H9 (cell line): ENCODE measurements at regions not wholly inside any gene's neighbourhood (a gene's known extent, or its start where the extent isn't known, plus 50 kb on each side); places are given as distances from the start of the nearest gene placed in this dataset.

Source experiments
- DNase-seq: peaks from one replicate; pipeline ENCODE4 v3.0.0-alpha.2; 2017
- H2AFZ ChIP-seq: one replicate; pipeline ENCODE4 v1.6.1; 2013; ENCODE audit warnings: mild to moderate bottlenecking, low read length, control low read depth, moderate library complexity
- H2AK5ac ChIP-seq: 2 replicates; pipeline ENCODE4 v1.6.1; 2013; ENCODE audit warnings: low read length, control low read depth, mixed read lengths; ENCODE audit not compliant: insufficient read length
- H2BK120ac ChIP-seq: one replicate; pipeline ENCODE4 v1.6.1; 2013; ENCODE audit warnings: low read depth, mild to moderate bottlenecking, low read length, control low read depth, inconsistent platforms; ENCODE audit not compliant: poor library complexity, severe bottlenecking
- H2BK12ac ChIP-seq: 2 replicates; pipeline ENCODE4 v1.6.1; 2013; ENCODE audit warnings: low read length, control low read depth, mixed read lengths, low read depth; ENCODE audit not compliant: insufficient read length
- H2BK15ac ChIP-seq: 2 replicates; pipeline ENCODE4 v1.6.1; 2013; ENCODE audit warnings: low read depth, low read length, control low read depth
- H2BK20ac ChIP-seq: one replicate; pipeline ENCODE4 v1.6.1; 2013; ENCODE audit warnings: low read depth, mild to moderate bottlenecking, low read length, control low read depth, inconsistent platforms; ENCODE audit not compliant: poor library complexity, severe bottlenecking
- H2BK5ac ChIP-seq: 2 replicates; pipeline ENCODE4 v1.6.1; 2013; ENCODE audit warnings: low read length, control low read depth, mixed read lengths; ENCODE audit not compliant: insufficient read length
- H3K14ac ChIP-seq: 2 replicates; pipeline ENCODE4 v1.6.1; 2013; ENCODE audit warnings: low read length, control low read depth; ENCODE audit not compliant: insufficient read depth
- H3K18ac ChIP-seq: 2 replicates; pipeline ENCODE4 v1.6.1; 2013; ENCODE audit warnings: low read depth, mild to moderate bottlenecking, mixed read lengths, low read length, control low read depth; ENCODE audit not compliant: insufficient read length
- H3K23ac ChIP-seq: 2 replicates; pipeline ENCODE4 v1.6.1; 2013; ENCODE audit warnings: low read length, control low read depth, mixed read lengths, low read depth; ENCODE audit not compliant: insufficient read length
- H3K23me2 ChIP-seq: 2 replicates; pipeline ENCODE4 v1.6.1; 2013; ENCODE audit warnings: low read depth, mild to moderate bottlenecking, mixed read lengths, low read length, control low read depth; ENCODE audit not compliant: insufficient read length, poor library complexity, severe bottlenecking
- H3K27ac ChIP-seq: 2 replicates; pipeline ENCODE4 v1.5.1; 2013; ENCODE audit warnings: low read length, control low read depth, mixed read lengths, low read depth; ENCODE audit not compliant: insufficient read length
- H3K27me3 ChIP-seq: 2 replicates; pipeline ENCODE4 v1.6.1; 2013; ENCODE audit warnings: low read length, control low read depth, inconsistent platforms; ENCODE audit not compliant: insufficient read depth
- H3K4ac ChIP-seq: 2 replicates; pipeline ENCODE4 v1.6.1; 2013; ENCODE audit warnings: low read depth, mild to moderate bottlenecking, control low read depth, inconsistent platforms, low read length, moderate library complexity
- H3K4me1 ChIP-seq: 2 replicates; pipeline ENCODE4 v1.6.1; 2013; ENCODE audit warnings: low read length, control low read depth, inconsistent platforms; ENCODE audit not compliant: insufficient read depth
- H3K4me2 ChIP-seq: 2 replicates; pipeline ENCODE4 v1.6.1; 2013; ENCODE audit warnings: low read length, control low read depth, mixed read lengths; ENCODE audit not compliant: insufficient read length, insufficient read depth
- H3K56ac ChIP-seq: 2 replicates; pipeline ENCODE4 v1.6.1; 2013; ENCODE audit warnings: low read depth, mild to moderate bottlenecking, mixed read lengths, low read length, control low read depth; ENCODE audit not compliant: insufficient read length
- H3K79me1 ChIP-seq: 2 replicates; pipeline ENCODE4 v1.6.1; 2013; ENCODE audit warnings: low read depth, mild to moderate bottlenecking, moderate library complexity, low read length, control low read depth, inconsistent platforms; ENCODE audit not compliant: insufficient read depth, poor library complexity, severe bottlenecking
- H3K79me2 ChIP-seq: 2 replicates; pipeline ENCODE4 v1.6.1; 2013; ENCODE audit warnings: low read length, control low read depth, inconsistent platforms; ENCODE audit not compliant: insufficient read depth
- H3K9ac ChIP-seq: 2 replicates; pipeline ENCODE4 v1.6.1; 2013; ENCODE audit warnings: low read length, control low read depth, mixed read lengths; ENCODE audit not compliant: insufficient read length; ENCODE audit errors: extremely low read depth
- H3K9me3 ChIP-seq: one replicate; pipeline ENCODE4 v1.6.1; 2013; ENCODE audit warnings: low read depth, low read length, inconsistent platforms; ENCODE audit not compliant: control insufficient read depth
- H3T11ph ChIP-seq: one replicate; pipeline ENCODE4 v1.6.1; 2013; ENCODE audit warnings: mild to moderate bottlenecking, low read length, control low read depth, inconsistent platforms
- H4K20me1 ChIP-seq: one replicate; pipeline ENCODE4 v1.6.1; 2013; ENCODE audit not compliant: control insufficient read depth, insufficient read length, insufficient read depth
- H4K5ac ChIP-seq: 2 replicates; pipeline ENCODE4 v1.6.1; 2013; ENCODE audit warnings: low read depth, mild to moderate bottlenecking, mixed read lengths, low read length, control low read depth; ENCODE audit not compliant: insufficient read length
- H4K8ac ChIP-seq: replicated peaks from 2 replicates; pipeline ENCODE4 v1.6.1; 2013; ENCODE audit warnings: low read length, control low read depth, mixed read lengths, low read depth; ENCODE audit not compliant: insufficient read length
- H4K91ac ChIP-seq: 2 replicates; pipeline ENCODE4 v1.6.1; 2013; ENCODE audit warnings: low read depth, mild to moderate bottlenecking, moderate library complexity, mixed read lengths, low read length, control low read depth; ENCODE audit not compliant: insufficient read length
- H3K27ac Mint-ChIP-seq, 3 experiments: 2 replicates in 2 of 3; 3 replicates in 1 of 3; pipeline ENCODE4 v1.8.0; 2020 to 2021; ENCODE audit warnings: mixed read lengths in 3 of 3, mild to moderate bottlenecking in 1 of 3, moderate library complexity in 1 of 3
- H3K27me3 Mint-ChIP-seq: 2 replicates; pipeline ENCODE4 v1.8.0; 2021; ENCODE audit warnings: low read depth, mild to moderate bottlenecking, moderate library complexity, mixed read lengths
- H3K36me3 Mint-ChIP-seq, 3 experiments: 2 replicates in 2 of 3; 3 replicates in 1 of 3; pipeline ENCODE4 v1.8.0; 2020 to 2021; ENCODE audit warnings: low read depth in 3 of 3, mixed read lengths in 3 of 3; ENCODE audit not compliant: insufficient read depth in 1 of 3
- H3K4me1 Mint-ChIP-seq, 2 experiments: 2 replicates each; pipeline ENCODE4 v1.8.0; 2020; ENCODE audit warnings: mixed read lengths in 2 of 2
- H3K4me3 Mint-ChIP-seq, 2 experiments: 2 replicates in 1 of 2; 3 replicates in 1 of 2; pipeline ENCODE4 v1.8.0; 2020 to 2021; ENCODE audit warnings: mild to moderate bottlenecking in 2 of 2, mixed read lengths in 2 of 2, moderate library complexity in 1 of 2
- H3K9me3 Mint-ChIP-seq, 2 experiments: 2 replicates in 1 of 2; 3 replicates in 1 of 2; pipeline ENCODE4 v1.8.0; 2020; ENCODE audit warnings: mild to moderate bottlenecking in 2 of 2, mixed read lengths in 2 of 2, moderate library complexity in 1 of 2
- CTCF ChIP-seq: fragments of 200-600 bp; sonication (generic); conservative IDR thresholded peaks from 3 replicates; pipeline ENCODE4 v1.8.0; 2021; ENCODE audit warnings: antibody characterized with exemption, mild to moderate bottlenecking
- WGBS: extraction: QIAGEN DNeasy Blood & Tissue Kit; methylation state at CpG from one replicate; pipeline ENCODE4 v1.1.7; 2013; ENCODE audit warnings: missing lambda C conversion rate, low lambda C conversion rate, mixed read lengths; ENCODE audit not compliant: insufficient read length; ENCODE audit errors: extremely low coverage; 5-methylcytosine and 5-hydroxymethylcytosine counted together

DNA sequence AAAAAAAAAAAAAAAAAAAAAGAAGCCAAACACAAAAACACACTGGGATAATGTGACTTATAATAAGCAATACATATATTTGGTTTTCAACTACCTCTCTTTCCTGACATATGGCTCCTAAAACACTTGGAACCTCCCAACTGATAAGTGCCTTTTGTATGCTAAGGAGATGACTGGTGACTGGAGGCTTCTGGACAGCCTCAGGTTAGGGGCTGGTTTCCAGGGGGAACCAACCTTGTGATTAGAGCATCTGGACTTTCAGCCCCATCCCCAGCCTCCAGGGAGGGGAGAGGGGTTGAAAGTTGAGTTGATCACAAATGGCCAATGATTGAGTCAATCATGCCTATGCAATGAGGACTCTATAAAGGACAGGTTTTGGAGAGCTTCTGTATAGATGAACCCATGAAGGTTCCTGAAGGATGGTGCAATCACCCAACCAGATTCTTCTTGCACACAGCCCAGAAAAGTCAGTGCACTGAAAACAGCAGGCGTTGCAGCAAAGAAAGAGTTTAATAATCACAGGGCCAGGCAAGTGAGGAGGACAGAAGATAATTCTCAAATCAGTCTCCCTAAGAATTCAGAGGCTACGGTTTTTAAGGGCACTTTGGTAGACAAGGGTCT is 276.7 kb downstream of the AUH start:
- no peak for TF ChIP-seq CTCF
- Histone ChIP-seq H2BK120ac (no peak overlapping the region), H4K8ac (no peak overlapping the region), H3K4me2 (no peak overlapping the region), H3K9me3 (no peaks in the 10 kb centered on the region), H2AFZ (no peak overlapping the region), H3K56ac (no peak overlapping the region), H3K27me3 (no peaks in the 10 kb centered on the region), H2BK15ac (no peak overlapping the region), H4K91ac (no peak overlapping the region), H4K20me1 (no peaks in the 10 kb centered on the region), H2AK5ac (no peak overlapping the region), H3K9ac (no peak overlapping the region), H3K4me1 (peaks cover 2% of the 10 kb centered on the region; the same call in 1 of the 2 replicates), H2BK12ac (no peak overlapping the region), H2BK20ac (no peak overlapping the region), H3K79me1 (no peaks in the 10 kb centered on the region), H3K79me2 (no peaks in the 10 kb centered on the region), H4K5ac (no peak overlapping the region), H3K4ac (no peak overlapping the region), H3K23me2 (no peaks in the 10 kb centered on the region), H3K27ac (no peak overlapping the region), H3K18ac (no peak overlapping the region), H2BK5ac (no peak overlapping the region), H3T11ph (no peak overlapping the region), H3K14ac (no peak overlapping the region), H3K23ac (no peak overlapping the region)
- peaks cover 1% of the 10 kb centered on the region for H3K27me3 Mint-ChIP-seq
- H3K27ac Mint-ChIP-seq, result no peak overlapping the region
- no CpG with 5 or more reads among the region's 2 CpGs for WGBS
- DNase-seq, result no peak
- H3K36me3 Mint-ChIP-seq, result no peaks in the 10 kb centered on the region
- no peaks in the 10 kb centered on the region for H3K9me3 Mint-ChIP-seq
- peaks cover 31 to 43% of the 10 kb centered on the region in 2 experiments for H3K4me1 Mint-ChIP-seq
- H3K4me3 Mint-ChIP-seq, result no peak overlapping the region
